Left ventricle myocardium inferior (tissue), 1 donor: ENCODE measurements at regions not wholly inside any gene's neighbourhood (a gene's known extent, or its start where the extent isn't known, plus 50 kb on each side); places are given as distances from the start of the nearest gene placed in this dataset.

Experiments
- DNase-seq: peaks from one replicate; pipeline ENCODE4 v3.0.0-alpha.2; 2020
- H3K27ac ChIP-seq: fragments of 200-600 bp; replicated peaks from 2 replicates; pipeline ENCODE4 v1.8.0; 2021
- H3K27me3 ChIP-seq: fragments of 200-600 bp; 2 replicates; pipeline ENCODE4 v1.8.0; 2021; ENCODE audit warnings: low read depth
- H3K36me3 ChIP-seq: fragments of 200-600 bp; 2 replicates; pipeline ENCODE4 v1.8.0; 2021
- H3K4me1 ChIP-seq: fragments of 200-600 bp; 2 replicates; pipeline ENCODE4 v1.8.0; 2021
- H3K4me3 ChIP-seq: fragments of 200-600 bp; 2 replicates; pipeline ENCODE4 v1.8.0; 2021; ENCODE audit warnings: mild to moderate bottlenecking, moderate library complexity
- H3K9me3 ChIP-seq: fragments of 200-600 bp; replicated peaks from 2 replicates; pipeline ENCODE4 v1.8.0; 2021
- intact Hi-C: fragments of 100-400 bp; cut with micrococcal nuclease; formaldehyde crosslinking; loops from one replicate; pipeline ENCODE4 v1.11.0; 2022
- TF ChIP-seq, protein P1 (sequence below): fragments of 200-600 bp; IDR thresholded peaks from 2 replicates; pipeline ENCODE4 v1.8.0; 2021; ENCODE audit warnings: antibody characterized with exemption, mild to moderate bottlenecking, borderline replicate concordance
- donor health status: DM: no; HTN: yes; CAD: no; lungs with severe emphysema.

DNA sequence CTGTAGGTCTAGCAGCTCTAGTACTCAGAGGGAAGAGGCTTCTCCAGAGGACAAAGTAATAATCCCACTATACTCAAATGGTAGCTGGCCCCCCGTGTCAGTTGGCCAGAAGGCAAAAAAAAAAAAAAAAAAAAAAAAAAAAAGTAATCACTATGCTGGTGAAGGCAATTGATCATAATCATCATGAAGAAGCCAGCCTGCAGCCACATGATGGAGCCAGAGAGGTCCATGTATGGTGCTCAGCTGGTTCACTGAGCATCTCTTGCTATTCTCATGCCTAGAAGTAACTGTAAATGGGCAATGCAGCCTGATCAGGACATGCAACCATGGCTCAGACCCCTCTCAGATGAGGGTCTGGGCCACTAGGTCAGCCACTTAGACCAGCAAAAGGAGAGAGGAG is 378.8 kb downstream of the MED13L start:
- no peak overlapping the region for H3K27ac ChIP-seq
- no peaks in the 10 kb centered on the region for H3K36me3 ChIP-seq
- H3K4me1 ChIP-seq = no peaks in the 10 kb centered on the region
- H3K27me3 ChIP-seq = peaks cover 4% of the 10 kb centered on the region
- H3K9me3 ChIP-seq = peaks cover 13% of the 10 kb centered on the region
- TF ChIP-seq, protein P1, sequence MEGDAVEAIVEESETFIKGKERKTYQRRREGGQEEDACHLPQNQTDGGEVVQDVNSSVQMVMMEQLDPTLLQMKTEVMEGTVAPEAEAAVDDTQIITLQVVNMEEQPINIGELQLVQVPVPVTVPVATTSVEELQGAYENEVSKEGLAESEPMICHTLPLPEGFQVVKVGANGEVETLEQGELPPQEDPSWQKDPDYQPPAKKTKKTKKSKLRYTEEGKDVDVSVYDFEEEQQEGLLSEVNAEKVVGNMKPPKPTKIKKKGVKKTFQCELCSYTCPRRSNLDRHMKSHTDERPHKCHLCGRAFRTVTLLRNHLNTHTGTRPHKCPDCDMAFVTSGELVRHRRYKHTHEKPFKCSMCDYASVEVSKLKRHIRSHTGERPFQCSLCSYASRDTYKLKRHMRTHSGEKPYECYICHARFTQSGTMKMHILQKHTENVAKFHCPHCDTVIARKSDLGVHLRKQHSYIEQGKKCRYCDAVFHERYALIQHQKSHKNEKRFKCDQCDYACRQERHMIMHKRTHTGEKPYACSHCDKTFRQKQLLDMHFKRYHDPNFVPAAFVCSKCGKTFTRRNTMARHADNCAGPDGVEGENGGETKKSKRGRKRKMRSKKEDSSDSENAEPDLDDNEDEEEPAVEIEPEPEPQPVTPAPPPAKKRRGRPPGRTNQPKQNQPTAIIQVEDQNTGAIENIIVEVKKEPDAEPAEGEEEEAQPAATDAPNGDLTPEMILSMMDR = no peak
- no peak for DNase-seq
- no peak overlapping the region for H3K4me3 ChIP-seq
- intact Hi-C loops = no loop called here

- peaks cover 4% of the 10 kb centered on the region for H3K9me3 ChIP-seq
- TF ChIP-seq, protein P1 = no peak
- H3K27me3 ChIP-seq = peaks cover 8% of the 10 kb centered on the region
- H3K27ac ChIP-seq = no peak overlapping the region
- H3K4me1 ChIP-seq = no peaks in the 10 kb centered on the region
- no peak for DNase-seq
- H3K4me3 ChIP-seq = no peak overlapping the region
- intact Hi-C loops = no loop called here
- no peaks in the 10 kb centered on the region for H3K36me3 ChIP-seq
Measured at GRCh38 chr12:115897729-115898128, 379.8 kb downstream of the MED13L start.

- no peak overlapping the region for H3K27ac ChIP-seq
- H3K4me1 ChIP-seq = no peaks in the 10 kb centered on the region
- TF ChIP-seq, protein P1 = no peak
- no peaks in the 10 kb centered on the region for H3K9me3 ChIP-seq
- H3K36me3 ChIP-seq = no peaks in the 10 kb centered on the region
- peaks cover 8% of the 10 kb centered on the region for H3K27me3 ChIP-seq
- H3K4me3 ChIP-seq = no peak overlapping the region
- no peak for DNase-seq
- intact Hi-C loops = no loop called here
Measured at GRCh38 chr12:115895247-115895646, 382.2 kb downstream of the MED13L start.

GRCh38 chr12:115891556-115892164 is 385.8 kb downstream of the MED13L start:
- Histone ChIP-seq H3K27me3 (peaks cover 12% of the 10 kb centered on the region), H3K4me3 (no peak overlapping the region), H3K9me3 (no peaks in the 10 kb centered on the region), H3K36me3 (no peaks in the 10 kb centered on the region), H3K4me1 (no peaks in the 10 kb centered on the region), H3K27ac (no peak overlapping the region)
- intact Hi-C loops = no loop called here
- TF ChIP-seq, protein P1 = no peak
- DNase-seq = no peak

DNA sequence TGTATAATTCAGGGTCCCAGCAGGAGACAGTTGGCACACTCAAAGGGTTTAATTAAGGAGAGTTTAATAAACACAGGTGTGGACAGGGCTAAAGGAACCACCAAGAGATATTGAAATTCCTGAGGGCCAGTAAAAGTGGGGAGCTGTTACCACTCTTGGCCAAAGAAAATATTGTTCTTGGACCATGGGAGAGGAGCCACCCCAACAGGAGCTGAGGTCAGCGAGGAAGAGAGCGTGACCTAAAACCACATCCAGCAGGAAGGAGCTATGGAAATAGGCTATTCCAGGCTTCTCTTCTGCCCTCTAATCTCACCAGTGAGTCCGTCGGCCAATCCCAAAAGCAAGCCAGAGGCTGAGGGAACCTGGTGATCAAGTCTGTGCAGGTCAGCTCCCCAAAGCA is 390.8 kb downstream of the MED13L start:
- no peaks in the 10 kb centered on the region for H3K4me1 ChIP-seq
- no peaks in the 10 kb centered on the region for H3K9me3 ChIP-seq
- H3K36me3 ChIP-seq = no peaks in the 10 kb centered on the region
- no peak overlapping the region for H3K27ac ChIP-seq
- TF ChIP-seq, protein P1 = no peak
- DNase-seq = no peak
- intact Hi-C loops = no loop called here
- peaks cover 19% of the 10 kb centered on the region for H3K27me3 ChIP-seq
- no peak overlapping the region for H3K4me3 ChIP-seq
